Endothelial cell of umbilical vein (primary cell): ENCODE measurements at regions not wholly inside any gene's neighbourhood (a gene's known extent, or its start where the extent isn't known, plus 50 kb on each side); places are given as distances from the start of the nearest gene placed in this dataset.
"Not testable (repeated sequence)": the region's sequence is repeated elsewhere in the genome, so short reads cannot be mapped to it uniquely, and the experiment has no call there.

Experiments
- CTCF ChIP-seq, 2 donors: IDR thresholded peaks; 1 replicate in 1 of 2; 2 replicates in 1 of 2; pipeline ENCODE4 v1.5.1; 2011; ENCODE audit warnings: low read length in 2 of 2, mild to moderate bottlenecking in 2 of 2, moderate library complexity in 2 of 2, control low read depth in 1 of 2, inconsistent platforms in 1 of 2, low read depth in 1 of 2; ENCODE audit not compliant: insufficient read depth in 1 of 2; ENCODE audit errors: extremely low read depth in 1 of 2
- EZH2 ChIP-seq: IDR thresholded peaks from 2 replicates; pipeline ENCODE4 v1.6.1; 2012; ENCODE audit warnings: borderline replicate concordance, low read depth, mild to moderate bottlenecking, moderate library complexity, low read length, inconsistent platforms; ENCODE audit not compliant: severe bottlenecking
- GATA2 ChIP-seq: IDR thresholded peaks from 2 replicates; pipeline ENCODE4 v1.7.0; 2011; ENCODE audit warnings: low read depth, mild to moderate bottlenecking, moderate library complexity, mixed read lengths, low read length; ENCODE audit not compliant: insufficient read length, insufficient read depth
- MAX ChIP-seq: IDR thresholded peaks from 2 replicates; pipeline ENCODE4 v1.6.1; 2011; ENCODE audit not compliant: insufficient read depth, insufficient read length
- MYC ChIP-seq: IDR thresholded peaks from one replicate; pipeline ENCODE4 v1.6.1; 2011; ENCODE audit warnings: mild to moderate bottlenecking, low read depth, low read length
- POLR2A ChIP-seq: IDR thresholded peaks from 2 replicates; pipeline ENCODE4 v1.6.1; 2012; ENCODE audit warnings: low read depth, mild to moderate bottlenecking, control low read depth, low read length

- TF ChIP-seq CTCF (IDR thresholded peaks at IDR 0.05; ENCODE audit: extremely low read depth in 1 of 2, insufficient read depth in 1 of 2, low read depth in 1 of 2, low read length in 2 of 2); MAX; POLR2A; EZH2; MYC; GATA2: not testable (repeated sequence)
Observed at GRCh38 chr2:53022248-53022647, 745.4 kb upstream of the CHAC2 start.
